ENCODE measurements at regions not wholly inside any gene's neighbourhood (a gene's known extent, or its start where the extent isn't known, plus 50 kb on each side); places are given as distances from the start of the nearest gene placed in this dataset.

DNA sequence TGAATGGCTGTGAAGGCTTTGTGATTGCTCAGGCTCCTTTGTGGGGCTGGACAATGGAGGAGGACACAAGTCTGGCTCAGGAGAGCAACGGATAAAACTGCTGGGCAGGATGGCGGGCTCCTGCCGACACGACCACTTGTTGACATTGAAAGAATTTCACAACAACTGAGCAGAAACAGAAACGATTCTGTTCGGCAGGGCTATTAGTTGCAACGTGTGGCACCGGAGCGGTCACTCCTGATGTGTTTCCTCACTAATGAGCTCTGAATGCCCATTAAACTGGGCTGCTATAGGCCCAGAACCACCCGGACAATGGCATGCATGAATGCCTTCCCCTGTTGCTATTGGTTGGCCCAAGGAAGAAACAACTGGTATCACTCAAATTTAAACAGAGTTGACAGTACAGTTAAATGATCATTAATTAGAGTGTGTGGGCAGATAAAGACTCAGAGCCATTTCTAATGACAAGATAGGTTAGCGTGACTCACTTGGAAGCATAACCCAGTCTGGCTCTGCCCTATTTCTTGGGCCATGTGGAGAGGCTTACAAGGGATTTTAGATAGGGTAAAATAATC is 142.9 kb downstream of the ASCL1 start:
- no peak for TF ChIP-seq POLR2A (IDR thresholded peaks at IDR 0.05; ENCODE audit: extremely low read depth, insufficient read length)
- TF ChIP-seq, protein P1, sequence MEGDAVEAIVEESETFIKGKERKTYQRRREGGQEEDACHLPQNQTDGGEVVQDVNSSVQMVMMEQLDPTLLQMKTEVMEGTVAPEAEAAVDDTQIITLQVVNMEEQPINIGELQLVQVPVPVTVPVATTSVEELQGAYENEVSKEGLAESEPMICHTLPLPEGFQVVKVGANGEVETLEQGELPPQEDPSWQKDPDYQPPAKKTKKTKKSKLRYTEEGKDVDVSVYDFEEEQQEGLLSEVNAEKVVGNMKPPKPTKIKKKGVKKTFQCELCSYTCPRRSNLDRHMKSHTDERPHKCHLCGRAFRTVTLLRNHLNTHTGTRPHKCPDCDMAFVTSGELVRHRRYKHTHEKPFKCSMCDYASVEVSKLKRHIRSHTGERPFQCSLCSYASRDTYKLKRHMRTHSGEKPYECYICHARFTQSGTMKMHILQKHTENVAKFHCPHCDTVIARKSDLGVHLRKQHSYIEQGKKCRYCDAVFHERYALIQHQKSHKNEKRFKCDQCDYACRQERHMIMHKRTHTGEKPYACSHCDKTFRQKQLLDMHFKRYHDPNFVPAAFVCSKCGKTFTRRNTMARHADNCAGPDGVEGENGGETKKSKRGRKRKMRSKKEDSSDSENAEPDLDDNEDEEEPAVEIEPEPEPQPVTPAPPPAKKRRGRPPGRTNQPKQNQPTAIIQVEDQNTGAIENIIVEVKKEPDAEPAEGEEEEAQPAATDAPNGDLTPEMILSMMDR (IDR thresholded peaks at IDR 0.05; ENCODE audit: low read depth, low read length) = no peak
- no peak for TF ChIP-seq MYC (IDR thresholded peaks at IDR 0.05; ENCODE audit: low read depth, low read length)
- TF ChIP-seq, protein P2, sequence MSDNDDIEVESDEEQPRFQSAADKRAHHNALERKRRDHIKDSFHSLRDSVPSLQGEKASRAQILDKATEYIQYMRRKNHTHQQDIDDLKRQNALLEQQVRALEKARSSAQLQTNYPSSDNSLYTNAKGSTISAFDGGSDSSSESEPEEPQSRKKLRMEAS (IDR thresholded peaks at IDR 0.05; ENCODE audit: low read depth, low read length) = no peak

Measured in NB4 (cell line).